Activated naive CD8-positive, alpha-beta T cell (primary cell): ENCODE measurements at regions not wholly inside any gene's neighbourhood (a gene's known extent, or its start where the extent isn't known, plus 50 kb on each side); places are given as distances from the start of the nearest gene placed in this dataset.

Source experiments
- H3K27ac Mint-ChIP-seq: one replicate; pipeline ENCODE4 v1.8.0; 2021; ENCODE audit warnings: mixed read lengths
- H3K27me3 Mint-ChIP-seq: one replicate; pipeline ENCODE4 v1.8.0; 2021; ENCODE audit warnings: mixed read lengths
- H3K36me3 Mint-ChIP-seq: one replicate; pipeline ENCODE4 v1.8.0; 2021; ENCODE audit warnings: mixed read lengths
- H3K4me1 Mint-ChIP-seq: one replicate; pipeline ENCODE4 v1.8.0; 2021; ENCODE audit warnings: low read depth, mixed read lengths
- H3K4me3 Mint-ChIP-seq: one replicate; pipeline ENCODE4 v1.8.0; 2021; ENCODE audit warnings: mild to moderate bottlenecking, mixed read lengths
- H3K9me3 Mint-ChIP-seq: one replicate; pipeline ENCODE4 v1.8.0; 2021; ENCODE audit warnings: low read depth, mixed read lengths

- Mint-ChIP-seq H3K36me3 (no peaks in the 10 kb centered on the region), H3K9me3 (no peaks in the 10 kb centered on the region), H3K4me3 (no peak overlapping the region)
Measured at GRCh38 chr11:11135820-11136476, 217.1 kb downstream of the CSNK2A3 start.

GRCh38 chr11:11129118-11129517 is 223.9 kb downstream of the CSNK2A3 start:
- H3K4me1 Mint-ChIP-seq = no peaks in the 10 kb centered on the region
- no peak overlapping the region for H3K4me3 Mint-ChIP-seq
- H3K36me3 Mint-ChIP-seq = peaks cover 3% of the 10 kb centered on the region
- H3K9me3 Mint-ChIP-seq = no peaks in the 10 kb centered on the region
- no peak overlapping the region for H3K27ac Mint-ChIP-seq
- H3K27me3 Mint-ChIP-seq = peaks cover 3% of the 10 kb centered on the region

More at GRCh38 chr11:11135820-11136476, 217.1 kb downstream of the CSNK2A3 start:
- Mint-ChIP-seq H3K4me1 (peaks cover 14% of the 10 kb centered on the region), H3K27ac (no peak overlapping the region), H3K27me3 (no peaks in the 10 kb centered on the region)

- no peaks in the 10 kb centered on the region for H3K9me3 Mint-ChIP-seq
- H3K4me3 Mint-ChIP-seq = no peak overlapping the region
- no peaks in the 10 kb centered on the region for H3K4me1 Mint-ChIP-seq
- H3K36me3 Mint-ChIP-seq = peaks cover 3% of the 10 kb centered on the region
- H3K27ac Mint-ChIP-seq = no peak overlapping the region
- H3K27me3 Mint-ChIP-seq = peaks cover 3% of the 10 kb centered on the region
Measured at GRCh38 chr11:11125618-11126017, 227.4 kb downstream of the CSNK2A3 start.

- H3K27ac Mint-ChIP-seq = no peak overlapping the region
- no peaks in the 10 kb centered on the region for H3K9me3 Mint-ChIP-seq
- H3K4me1 Mint-ChIP-seq = no peaks in the 10 kb centered on the region
- no peak overlapping the region for H3K4me3 Mint-ChIP-seq
- no peaks in the 10 kb centered on the region for H3K27me3 Mint-ChIP-seq
- H3K36me3 Mint-ChIP-seq = no peaks in the 10 kb centered on the region
Measured at GRCh38 chr11:11122749-11123148, 230.3 kb downstream of the CSNK2A3 start.

GRCh38 chr11:11119917-11120316 is 233.1 kb downstream of the CSNK2A3 start:
- Mint-ChIP-seq H3K9me3 (peaks cover 5% of the 10 kb centered on the region), H3K27ac (no peak overlapping the region), H3K4me3 (no peak overlapping the region), H3K36me3 (peaks cover 3% of the 10 kb centered on the region), H3K4me1 (peaks cover 8% of the 10 kb centered on the region), H3K27me3 (no peaks in the 10 kb centered on the region)

- Mint-ChIP-seq H3K4me1 (peaks cover 8% of the 10 kb centered on the region), H3K27ac (no peak overlapping the region), H3K4me3 (no peak overlapping the region), H3K36me3 (peaks cover 8% of the 10 kb centered on the region), H3K9me3 (peaks cover 15% of the 10 kb centered on the region), H3K27me3 (no peaks in the 10 kb centered on the region)
Measured at GRCh38 chr11:11117730-11118129, 235.3 kb downstream of the CSNK2A3 start.

- Mint-ChIP-seq H3K27me3 (no peaks in the 10 kb centered on the region), H3K4me1 (peaks cover 8% of the 10 kb centered on the region), H3K4me3 (no peak overlapping the region), H3K36me3 (peaks cover 8% of the 10 kb centered on the region), H3K27ac (no peak overlapping the region), H3K9me3 (peaks cover 19% of the 10 kb centered on the region)
Measured at GRCh38 chr11:11115475-11115874, 237.6 kb downstream of the CSNK2A3 start.

- peaks cover 19% of the 10 kb centered on the region for H3K9me3 Mint-ChIP-seq
- peaks cover 8% of the 10 kb centered on the region for H3K4me1 Mint-ChIP-seq
- H3K36me3 Mint-ChIP-seq = peaks cover 8% of the 10 kb centered on the region
- no peak overlapping the region for H3K4me3 Mint-ChIP-seq
- H3K27ac Mint-ChIP-seq = no peak overlapping the region
- H3K27me3 Mint-ChIP-seq = no peaks in the 10 kb centered on the region
Measured at GRCh38 chr11:11113626-11114025, 239.4 kb downstream of the CSNK2A3 start.

- no peak overlapping the region for H3K27ac Mint-ChIP-seq
- H3K9me3 Mint-ChIP-seq = peaks cover 4% of the 10 kb centered on the region
- H3K4me1 Mint-ChIP-seq = no peaks in the 10 kb centered on the region
- no peak overlapping the region for H3K4me3 Mint-ChIP-seq
- H3K27me3 Mint-ChIP-seq = no peaks in the 10 kb centered on the region
- no peaks in the 10 kb centered on the region for H3K36me3 Mint-ChIP-seq
Measured at GRCh38 chr11:11108026-11108425, 245.0 kb downstream of the CSNK2A3 start.

- Mint-ChIP-seq H3K4me3 (no peak overlapping the region), H3K4me1 (no peaks in the 10 kb centered on the region), H3K36me3 (peaks cover 1% of the 10 kb centered on the region), H3K9me3 (no peaks in the 10 kb centered on the region), H3K27ac (no peak overlapping the region), H3K27me3 (no peaks in the 10 kb centered on the region)
Measured at GRCh38 chr11:11107076-11107723, 245.8 kb downstream of the CSNK2A3 start.

GRCh38 chr11:11105361-11105760 is 247.5 kb upstream of the ZBED5 start:
- Mint-ChIP-seq H3K9me3 (no peaks in the 10 kb centered on the region), H3K27me3 (no peaks in the 10 kb centered on the region), H3K4me1 (no peaks in the 10 kb centered on the region), H3K36me3 (peaks cover 2% of the 10 kb centered on the region), H3K27ac (no peak overlapping the region), H3K4me3 (no peak overlapping the region)

GRCh38 chr11:11095831-11096723 is 238.2 kb upstream of the ZBED5 start:
- Mint-ChIP-seq H3K27me3 (no peaks in the 10 kb centered on the region), H3K4me3 (no peak overlapping the region), H3K36me3 (peaks cover 4% of the 10 kb centered on the region), H3K27ac (no peak overlapping the region), H3K9me3 (peaks cover 9% of the 10 kb centered on the region), H3K4me1 (no peaks in the 10 kb centered on the region)

GRCh38 chr11:11090495-11090894 is 232.6 kb upstream of the ZBED5 start:
- H3K27me3 Mint-ChIP-seq = no peaks in the 10 kb centered on the region
- no peak overlapping the region for H3K4me3 Mint-ChIP-seq
- no peak overlapping the region for H3K27ac Mint-ChIP-seq
- H3K36me3 Mint-ChIP-seq = peaks cover 8% of the 10 kb centered on the region
- H3K9me3 Mint-ChIP-seq = peaks cover 12% of the 10 kb centered on the region
- no peaks in the 10 kb centered on the region for H3K4me1 Mint-ChIP-seq

- H3K9me3 Mint-ChIP-seq = peaks cover 12% of the 10 kb centered on the region
- H3K36me3 Mint-ChIP-seq = peaks cover 8% of the 10 kb centered on the region
- H3K27ac Mint-ChIP-seq = no peak overlapping the region
- H3K4me1 Mint-ChIP-seq = no peaks in the 10 kb centered on the region
- H3K4me3 Mint-ChIP-seq = no peak overlapping the region
- H3K27me3 Mint-ChIP-seq = no peaks in the 10 kb centered on the region
Measured at GRCh38 chr11:11089805-11090204, 232.0 kb upstream of the ZBED5 start.

- Mint-ChIP-seq H3K4me3 (no peak overlapping the region), H3K27ac (no peak overlapping the region), H3K36me3 (peaks cover 8% of the 10 kb centered on the region), H3K27me3 (no peaks in the 10 kb centered on the region), H3K9me3 (peaks cover 12% of the 10 kb centered on the region), H3K4me1 (no peaks in the 10 kb centered on the region)
Measured at GRCh38 chr11:11086979-11087378, 229.1 kb upstream of the ZBED5 start.
